PFSK-1 (cell line): ENCODE measurements at regions not wholly inside any gene's neighbourhood (a gene's known extent, or its start where the extent isn't known, plus 50 kb on each side); places are given as distances from the start of the nearest gene placed in this dataset.

Experiments used
- POLR2AphosphoS5 ChIP-seq: IDR thresholded peaks from 2 replicates; pipeline ENCODE4 v1.6.1; 2012; ENCODE audit warnings: low read depth, mild to moderate bottlenecking, control low read depth, low read length, moderate library complexity
- TAF1 ChIP-seq: IDR thresholded peaks from 2 replicates; pipeline ENCODE4 v1.6.1; 2012; ENCODE audit warnings: low read length, control low read depth, borderline replicate concordance; ENCODE audit not compliant: insufficient read depth

DNA sequence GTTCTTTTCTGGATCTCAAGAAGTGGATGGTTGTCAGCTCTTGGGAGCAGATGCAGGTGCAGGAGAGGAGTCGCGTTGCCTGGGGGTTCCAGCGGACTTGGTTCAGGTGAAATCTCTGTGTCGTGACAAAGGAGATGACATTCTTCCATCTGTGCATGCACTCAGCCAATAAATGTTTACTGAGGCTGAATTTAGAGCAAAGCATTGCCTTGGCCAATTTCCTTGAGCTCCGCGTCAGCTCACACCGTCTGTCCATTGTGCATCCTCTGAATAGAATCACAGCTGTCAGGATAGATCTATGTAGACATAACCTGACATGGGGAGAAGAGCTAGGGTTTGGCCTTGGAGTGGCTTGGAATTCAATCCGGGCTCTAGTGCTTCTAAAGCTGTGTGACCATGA, 343.7 kb downstream of the GLRX3 start:
- TF ChIP-seq TAF1 (no peak), POLR2AphosphoS5 (no peak)
